ENCODE measurements at regions not wholly inside any gene's neighbourhood (a gene's known extent, or its start where the extent isn't known, plus 50 kb on each side); places are given as distances from the start of the nearest gene placed in this dataset.
"Not testable (repeated sequence)": the region's sequence is repeated elsewhere in the genome, so short reads cannot be mapped to it uniquely, and the experiment has no call there.

DNA sequence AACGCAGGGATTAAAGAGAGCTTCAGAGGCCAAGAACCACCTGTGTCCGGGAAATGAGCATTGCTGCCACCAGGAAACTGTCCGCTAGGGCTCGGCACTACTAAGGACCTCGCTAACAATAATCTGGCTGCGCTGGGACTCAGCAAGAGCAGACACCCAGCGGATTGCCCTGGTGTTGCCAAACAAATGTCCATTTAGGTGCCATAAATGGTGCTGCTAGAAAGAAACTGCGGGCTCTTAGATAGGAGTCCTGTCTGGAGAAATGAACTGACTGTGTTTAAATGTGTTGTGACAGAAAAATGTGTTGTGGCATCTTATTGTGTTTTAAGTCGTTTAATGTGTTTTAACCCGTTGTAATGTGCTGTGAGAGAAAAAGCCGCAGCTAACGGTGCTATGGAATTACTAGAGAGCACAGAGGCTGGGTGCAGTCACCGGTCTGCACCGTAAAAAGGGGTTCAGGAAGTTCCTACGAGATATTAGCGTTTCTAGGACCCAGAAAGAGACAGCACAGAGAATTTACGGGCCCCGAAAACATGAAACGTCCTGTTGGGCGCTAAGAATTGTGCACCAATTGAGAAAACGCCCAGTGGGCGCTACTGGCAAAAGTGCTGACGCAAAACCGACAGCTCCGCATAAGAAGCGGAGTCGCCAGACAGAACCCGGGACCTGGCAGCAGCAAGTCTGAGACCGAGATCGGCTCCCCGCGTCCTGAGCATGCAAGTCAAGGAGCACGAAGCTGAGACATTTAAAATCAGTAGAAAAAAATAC, 90.6 kb downstream of the ANXA2R start:
- DNase-seq, result peak; percentile 79

DNA sequence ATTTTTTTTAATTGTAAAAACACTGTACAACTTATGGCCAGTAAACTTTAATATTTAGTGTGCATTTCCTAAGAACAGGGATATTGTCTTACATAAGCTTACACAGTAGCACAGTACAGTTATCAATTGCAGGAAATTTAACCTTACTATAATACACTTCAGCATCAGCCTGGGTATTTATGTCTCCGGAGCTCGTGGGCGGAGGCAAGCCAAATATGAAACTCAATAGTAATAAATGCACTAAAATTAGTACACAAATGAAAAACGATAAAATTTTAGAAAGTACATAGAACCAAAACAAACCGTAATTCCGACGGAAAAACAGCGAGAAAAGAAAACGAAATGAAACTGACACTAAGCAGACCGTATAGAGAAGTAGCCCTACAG, 91.2 kb downstream of the ANXA2R start:
- DNase-seq, result no peak

DNA sequence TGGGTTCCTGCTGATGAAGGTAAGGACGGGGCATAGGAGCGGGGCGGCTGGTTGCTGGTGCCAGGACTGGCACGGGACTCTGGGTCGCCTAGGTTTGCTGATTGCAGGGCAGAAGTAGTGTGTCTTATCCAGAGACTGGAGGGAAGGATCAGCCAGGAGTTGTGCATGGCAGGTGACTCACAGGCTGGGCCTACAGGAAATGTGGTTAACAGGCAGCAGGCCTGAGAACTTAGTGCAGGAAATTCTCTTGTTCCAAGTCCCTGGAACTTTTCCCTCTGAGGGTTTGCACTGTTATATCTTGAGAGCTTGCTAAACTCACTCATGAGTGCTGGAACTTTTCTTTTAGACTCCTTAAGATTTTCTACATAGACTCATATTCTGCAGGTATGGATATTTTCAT, 95.1 kb downstream of the ANXA2R start:
- no peak for DNase-seq

DNA sequence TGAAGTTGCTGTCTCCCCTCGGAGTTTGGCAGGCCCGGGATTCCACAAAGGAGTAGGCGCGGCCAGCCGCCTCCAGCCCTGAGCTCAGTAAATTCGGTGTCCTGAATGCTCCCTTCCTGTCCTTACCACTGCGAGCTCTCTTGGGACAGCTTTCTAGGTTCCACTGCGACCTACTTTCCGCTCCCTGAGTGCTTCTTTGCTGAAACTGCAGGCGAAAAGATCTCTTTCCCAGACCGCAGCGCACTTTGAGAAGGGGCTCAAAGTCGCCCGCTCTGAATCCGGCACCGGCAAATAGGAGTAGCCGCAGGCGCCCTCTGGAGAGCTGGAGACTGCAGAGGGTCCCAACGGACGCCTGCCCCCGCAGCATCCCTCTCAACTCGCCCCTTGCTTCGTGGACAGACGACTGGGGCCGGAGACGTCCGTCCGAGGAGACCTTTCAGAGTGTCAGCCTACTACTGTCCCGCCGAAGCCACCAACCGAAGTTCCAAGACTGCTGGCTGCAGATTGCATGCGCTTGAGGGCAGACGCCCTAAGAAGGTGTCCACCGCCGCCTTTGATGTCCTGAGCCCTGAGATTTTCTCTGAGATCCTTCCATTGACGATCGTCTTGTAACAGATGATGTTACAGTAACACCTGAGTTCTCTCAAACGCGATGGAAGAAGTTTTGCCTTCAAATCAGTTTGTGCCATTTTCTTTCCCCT, 96.0 kb downstream of the ANXA2R start:
- no peak for DNase-seq

DNA sequence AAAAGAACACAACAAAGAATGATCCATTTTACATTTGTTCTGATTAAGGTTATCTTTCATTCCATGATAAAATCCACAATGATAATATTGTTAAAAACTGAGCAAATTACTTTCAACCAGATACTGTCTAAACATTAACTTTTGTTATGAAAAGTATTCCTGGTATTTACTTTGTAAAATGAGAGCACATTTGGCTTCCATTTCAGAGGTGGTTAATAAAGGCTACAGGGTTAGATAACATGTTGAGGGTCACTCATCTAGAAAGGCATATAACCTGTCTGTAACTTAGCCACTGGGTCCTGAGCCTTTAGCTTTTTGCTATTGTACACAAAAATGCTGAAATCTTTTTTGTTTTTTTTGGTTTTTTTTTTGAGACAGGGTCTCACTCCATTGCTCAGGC, 99.3 kb downstream of the ANXA2R start:
- DNase-seq, result no peak

DNA sequence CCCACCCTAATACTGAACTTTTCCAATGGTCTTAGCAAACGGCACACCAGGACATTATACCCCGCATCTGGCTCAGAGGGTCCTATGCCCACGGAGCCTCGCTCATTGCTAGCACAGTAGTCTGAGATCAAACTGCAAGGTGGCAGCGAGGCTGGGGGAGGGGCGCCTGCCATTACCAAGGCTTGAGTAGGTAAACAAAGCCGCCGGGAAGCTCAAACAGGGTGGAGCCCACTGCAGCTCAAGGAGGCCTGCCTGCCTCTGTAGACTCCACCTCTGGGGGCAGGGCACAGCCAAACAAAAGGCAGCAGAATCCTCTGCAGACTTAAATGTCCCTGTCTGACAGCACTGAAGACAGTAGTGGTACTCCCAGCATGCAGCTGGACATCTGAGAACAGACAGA, 108.1 kb downstream of the ANXA2R start:
- DNase-seq, result not testable (repeated sequence)

DNA sequence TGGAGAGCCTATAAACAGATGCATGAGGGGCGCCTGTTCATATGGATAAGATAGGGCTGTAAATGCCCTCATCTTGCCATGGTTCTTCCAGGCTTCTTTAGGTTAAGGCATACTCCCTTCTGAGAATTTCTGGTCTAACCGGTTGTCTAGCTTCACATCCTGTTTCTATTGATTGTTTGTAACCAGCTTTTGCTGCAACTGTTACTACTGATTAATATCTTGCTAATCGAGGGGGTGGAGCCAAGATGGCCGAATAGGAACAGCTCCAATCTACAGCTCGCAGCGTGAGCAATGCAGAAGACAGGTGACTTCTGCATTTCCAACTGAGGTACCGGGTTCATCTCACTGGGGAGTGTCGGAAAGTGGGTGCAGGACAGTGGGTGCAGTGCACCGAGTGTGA, 108.7 kb downstream of the ANXA2R start:
- not testable (repeated sequence) for DNase-seq

DNA sequence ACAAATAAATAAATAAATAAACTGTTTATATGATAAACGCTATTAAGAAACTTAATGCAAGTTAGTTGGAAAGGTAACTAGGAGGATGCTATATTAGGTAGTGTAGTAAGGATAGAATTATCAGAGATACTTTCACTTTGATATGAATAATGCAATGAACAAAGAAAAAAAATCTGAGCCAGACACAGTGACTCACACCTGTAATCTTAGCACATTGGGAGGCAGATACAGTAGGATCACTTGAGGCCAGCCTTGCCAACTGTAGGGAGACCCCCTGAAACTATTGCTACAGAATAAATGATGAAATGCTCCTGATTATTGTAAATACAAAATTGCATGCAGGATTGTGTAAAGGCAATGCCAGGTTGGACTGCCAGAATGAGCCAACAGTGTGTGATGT, 109.2 kb downstream of the ANXA2R start:
- no peak for DNase-seq

DNA sequence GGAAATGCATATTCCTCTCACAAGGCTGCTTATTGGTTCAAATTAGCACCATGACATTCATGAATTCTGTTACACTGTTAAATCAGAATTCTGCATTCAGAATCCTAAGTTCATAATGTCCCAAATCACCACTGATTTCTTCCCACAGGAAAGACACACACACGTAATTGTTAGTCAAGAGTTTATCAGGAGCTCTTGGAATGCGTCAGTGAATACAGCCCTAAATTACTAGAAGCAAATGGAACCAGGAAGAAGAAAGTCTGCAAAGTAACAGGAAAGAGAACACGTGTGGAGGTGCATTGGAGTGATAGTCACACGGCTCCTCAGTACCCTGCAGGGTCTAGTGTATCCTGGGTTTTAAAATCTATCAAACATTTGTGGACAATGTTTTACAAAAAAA, 110.2 kb downstream of the ANXA2R start:
- no peak for DNase-seq

DNA sequence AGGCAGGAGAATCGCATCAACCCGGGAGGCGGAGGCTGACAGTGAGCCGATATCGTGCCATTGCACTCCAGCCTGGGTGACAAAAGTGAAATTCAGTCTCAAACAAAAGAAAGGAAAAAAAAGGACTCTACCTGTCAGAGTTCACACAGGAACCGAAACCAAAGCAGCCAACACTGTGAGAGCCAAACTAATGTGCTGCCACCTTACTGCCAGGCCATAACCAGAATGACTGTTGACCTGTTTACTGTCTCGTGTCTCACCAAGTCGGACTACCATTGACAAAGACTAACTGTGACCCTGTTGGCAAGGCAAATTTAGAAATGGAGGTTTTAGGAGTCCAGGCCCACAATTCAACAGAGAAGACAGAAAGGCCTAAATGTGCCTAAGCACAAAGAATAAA, 112.4 kb downstream of the ANXA2R start:
- DNase-seq, result no peak

DNA sequence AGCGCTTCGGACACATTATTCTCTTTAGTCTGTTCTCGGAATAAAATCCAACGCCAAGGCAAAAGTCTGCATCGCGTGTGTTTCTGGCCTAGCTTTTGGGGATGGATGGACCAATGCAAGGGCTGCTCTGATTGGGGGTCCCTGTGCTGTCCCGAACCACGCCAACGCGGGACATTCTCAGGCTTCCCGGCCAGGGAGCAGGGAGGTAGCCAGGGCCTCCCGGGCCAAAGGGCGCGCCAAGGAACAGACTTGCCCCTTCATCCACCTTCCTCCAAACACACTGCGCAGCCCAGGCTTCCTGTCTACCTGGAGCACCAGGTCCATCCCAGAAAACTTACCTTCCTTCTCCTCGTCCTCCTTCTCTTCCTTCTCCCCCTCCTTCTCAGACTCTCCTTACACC, 113.0 kb upstream of the SELENOP start:
- no peak for DNase-seq

DNA sequence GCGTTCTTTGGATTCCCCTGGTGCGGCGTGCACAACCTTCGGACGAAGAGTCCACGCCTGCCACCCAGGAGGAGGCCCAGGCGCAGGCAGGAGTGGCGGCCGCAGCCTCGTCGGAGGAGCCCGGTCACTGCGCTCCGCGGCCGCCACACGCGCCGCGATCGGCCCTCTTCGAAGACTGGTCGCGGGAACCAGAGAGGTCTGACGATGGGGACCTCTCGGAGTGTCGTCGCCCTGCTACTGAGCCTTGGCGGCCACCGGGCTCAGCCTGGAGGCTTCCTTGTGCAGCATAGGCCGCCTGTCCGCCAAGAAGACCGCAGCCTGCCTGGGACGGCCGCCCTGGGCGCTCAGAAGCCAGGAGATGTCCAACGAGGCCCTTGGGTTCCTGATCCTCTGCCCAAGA, 112.5 kb upstream of the SELENOP start:
- DNase-seq, result no peak

DNA sequence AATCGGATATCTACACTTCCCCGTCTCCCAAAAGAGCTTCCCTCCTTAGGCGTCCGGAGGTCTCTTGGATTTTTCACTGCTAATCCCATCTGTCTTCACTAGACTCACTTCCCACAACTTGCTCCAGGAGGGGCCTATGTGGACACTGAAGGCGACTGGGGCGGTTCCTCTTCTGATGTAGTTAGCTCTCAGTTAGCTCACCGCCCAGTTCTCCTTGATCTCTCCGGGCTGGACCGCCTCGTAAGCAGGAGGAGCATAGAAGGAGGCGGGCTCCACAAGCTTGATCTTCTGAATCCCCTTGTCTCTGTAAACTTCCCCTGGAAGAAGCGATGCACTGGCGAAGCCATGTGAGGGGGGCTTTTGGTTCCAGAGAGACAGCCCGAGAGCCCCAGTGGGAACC, 112.0 kb upstream of the SELENOP start:
- DNase-seq, result no peak

DNA sequence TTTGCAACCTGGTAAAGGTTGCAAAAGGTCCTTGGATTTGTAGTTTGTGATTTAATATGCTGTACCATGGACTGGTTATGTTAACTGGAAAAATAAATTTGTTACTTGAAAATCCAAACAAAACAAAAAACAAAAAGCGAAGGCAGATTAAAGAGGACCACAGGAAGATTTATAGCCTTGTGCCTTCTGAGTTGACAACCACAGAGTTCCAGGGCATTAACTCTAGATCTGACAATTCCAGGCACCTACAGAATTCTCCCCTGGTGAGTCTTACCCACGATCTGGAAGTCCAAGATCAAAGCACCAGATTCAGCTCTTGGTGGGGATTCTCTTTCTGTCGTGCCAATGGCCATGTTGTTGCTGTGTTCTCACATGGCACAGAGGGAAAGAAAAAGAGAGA, 107.9 kb upstream of the SELENOP start:
- no peak for DNase-seq

DNA sequence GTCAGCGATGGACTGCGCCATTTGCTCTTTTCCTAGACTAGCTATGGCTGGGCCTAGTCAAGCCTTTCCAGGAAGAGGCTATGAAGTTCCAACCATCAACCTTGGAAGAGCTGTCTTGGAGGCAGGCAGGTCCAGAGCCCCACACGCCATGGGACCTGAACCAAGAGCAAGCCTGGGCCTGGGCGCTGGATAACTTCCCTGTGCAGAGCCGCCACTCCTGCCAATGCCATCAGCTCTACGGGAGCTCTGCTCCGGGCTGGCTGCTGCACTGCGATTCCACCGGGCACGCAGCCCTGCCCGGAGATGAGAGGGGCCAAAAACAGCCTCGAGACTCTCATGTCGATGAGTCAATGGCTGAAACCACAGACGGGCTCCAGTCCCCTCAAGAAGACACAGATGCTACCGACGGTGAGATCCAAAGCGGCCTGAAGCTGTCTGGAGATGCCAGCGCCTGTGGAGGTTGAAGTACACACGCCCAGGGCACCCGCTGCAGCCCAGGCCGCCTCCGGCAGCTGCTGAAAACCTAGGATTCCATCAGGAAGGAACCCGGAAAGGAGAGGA, 103.7 kb upstream of the SELENOP start:
- no peak for DNase-seq

DNA sequence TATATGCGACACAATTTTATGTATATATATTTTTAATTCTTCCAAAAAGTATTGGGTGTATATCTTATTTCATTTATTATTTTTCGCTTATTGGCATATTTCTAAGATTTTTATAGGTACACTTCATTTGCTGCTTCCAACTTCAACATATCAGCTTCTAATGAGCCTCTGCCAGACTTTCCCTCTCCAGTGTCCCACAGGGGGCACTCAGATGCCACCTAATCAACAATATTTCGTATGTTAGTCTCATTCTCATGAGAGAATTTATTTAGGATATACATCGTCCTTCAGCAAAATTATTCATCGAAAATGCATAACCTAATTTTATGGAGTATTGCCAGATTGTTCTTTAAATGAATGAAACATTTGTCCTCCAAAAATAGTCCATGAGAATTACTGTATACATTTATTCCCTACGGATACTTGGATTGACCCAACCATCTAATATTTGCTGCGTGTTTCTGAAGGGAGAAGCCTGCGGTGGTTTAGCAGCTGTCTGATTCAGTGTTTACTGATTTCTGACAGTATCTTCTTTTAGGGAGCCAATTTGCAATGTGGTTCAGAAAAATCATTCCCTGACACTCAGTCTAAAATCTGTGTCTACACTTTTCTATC, 100.6 kb upstream of the SELENOP start:
- peak; percentile 29 for DNase-seq

DNA sequence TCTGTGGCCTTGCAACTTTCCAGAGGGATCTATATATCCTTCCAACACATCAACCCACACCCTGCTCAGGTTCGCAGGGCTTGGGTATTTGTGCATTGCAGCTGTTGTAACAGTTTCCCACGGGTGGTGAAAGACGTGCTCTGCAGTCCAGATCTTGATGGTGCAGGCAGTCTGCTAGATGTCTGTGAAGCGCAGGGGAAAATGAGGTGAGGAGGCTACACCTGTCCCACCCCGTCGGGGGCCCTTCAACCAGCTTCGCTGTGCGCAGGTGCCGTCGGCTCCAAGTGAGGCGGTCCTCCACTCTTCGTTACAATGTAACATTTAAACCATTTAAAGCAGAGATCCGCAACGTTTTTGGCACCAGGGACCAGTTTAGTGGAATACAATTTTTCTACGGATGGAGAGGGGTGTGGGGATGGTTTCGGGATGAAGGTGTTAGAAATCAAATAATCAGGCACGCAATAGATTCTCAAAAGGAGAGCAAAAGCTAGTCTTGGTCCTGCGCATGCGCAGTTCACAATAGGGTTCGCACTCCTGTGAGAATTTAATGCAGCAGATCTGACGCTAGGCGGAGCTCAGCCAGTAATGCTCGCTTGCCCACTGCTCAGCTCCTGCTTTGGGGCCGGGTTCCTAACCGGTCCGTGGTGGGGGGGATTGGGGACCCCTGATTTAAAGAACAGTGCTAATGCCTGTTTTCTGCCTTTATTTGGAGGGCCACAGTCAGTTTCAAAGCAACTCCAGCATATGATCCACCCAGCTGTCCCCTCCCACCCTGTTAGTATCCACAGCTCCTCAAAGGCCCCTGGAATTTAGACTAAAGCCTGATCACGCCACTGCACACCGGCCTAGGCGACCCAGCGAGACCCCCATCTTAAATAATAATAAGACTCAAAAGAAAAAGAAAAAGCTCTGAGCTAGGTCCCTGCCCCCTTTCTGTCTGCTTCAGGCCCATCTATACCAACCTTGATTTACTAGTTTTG, 97.1 kb upstream of the SELENOP start:
- peak; percentile 86 for DNase-seq

DNA sequence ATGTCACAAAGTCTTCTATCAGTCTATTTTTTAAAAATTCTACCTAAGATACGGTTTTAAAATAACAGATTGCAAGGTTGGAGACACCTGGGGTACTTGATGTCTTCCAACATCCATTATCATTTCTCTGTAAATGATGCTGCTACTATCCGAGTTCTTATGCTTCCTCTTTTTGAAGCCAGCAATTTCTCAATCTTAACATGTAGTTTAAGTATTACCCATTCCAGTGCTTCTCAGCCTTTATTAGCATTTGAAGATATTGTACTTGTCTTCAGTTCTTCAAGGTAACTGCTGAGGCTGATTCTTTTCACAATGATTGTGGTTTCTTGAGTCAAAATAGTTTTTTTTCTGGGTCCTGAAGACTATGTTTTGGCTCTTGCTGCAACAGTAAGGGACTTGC, 96.4 kb upstream of the SELENOP start:
- DNase-seq, result no peak

DNA sequence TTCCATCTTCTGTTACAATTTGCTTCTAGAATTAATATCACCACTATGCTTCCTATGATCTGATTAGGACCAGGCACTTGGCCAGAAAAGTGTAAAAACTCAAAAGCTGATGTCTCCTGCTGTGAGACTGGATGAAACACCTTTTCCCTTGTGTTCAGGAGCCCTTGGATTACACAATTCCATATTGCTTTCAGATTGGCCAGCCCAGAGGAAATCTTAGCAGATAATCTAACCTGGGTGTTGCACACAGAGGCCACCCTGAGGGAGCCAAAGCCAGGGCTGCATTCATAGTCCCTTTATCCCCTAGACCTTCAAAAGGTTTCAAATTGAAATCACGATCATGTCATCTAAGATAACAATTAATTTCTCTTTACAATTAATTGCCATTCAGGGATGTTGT, 94.1 kb upstream of the SELENOP start:
- DNase-seq, result no peak

DNA sequence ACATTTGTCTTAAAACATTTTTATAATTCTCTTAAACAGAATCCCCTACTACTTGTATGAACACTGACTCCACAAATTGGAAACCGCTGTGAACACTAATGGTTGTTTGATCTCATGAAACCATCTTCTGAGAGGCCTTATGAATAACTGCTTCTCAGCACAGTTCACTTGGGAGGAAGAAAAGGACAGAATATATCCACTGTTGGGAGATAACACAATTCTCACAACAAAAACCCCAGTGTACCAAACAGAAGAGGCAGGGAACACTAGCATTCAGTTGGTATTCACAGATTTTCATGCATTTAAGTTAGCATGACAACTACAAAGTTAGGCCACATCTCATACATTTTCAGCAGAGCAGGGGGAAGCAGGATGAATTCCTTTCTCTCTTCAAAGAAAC, 89.0 kb upstream of the SELENOP start:
- DNase-seq, result no peak

DNA sequence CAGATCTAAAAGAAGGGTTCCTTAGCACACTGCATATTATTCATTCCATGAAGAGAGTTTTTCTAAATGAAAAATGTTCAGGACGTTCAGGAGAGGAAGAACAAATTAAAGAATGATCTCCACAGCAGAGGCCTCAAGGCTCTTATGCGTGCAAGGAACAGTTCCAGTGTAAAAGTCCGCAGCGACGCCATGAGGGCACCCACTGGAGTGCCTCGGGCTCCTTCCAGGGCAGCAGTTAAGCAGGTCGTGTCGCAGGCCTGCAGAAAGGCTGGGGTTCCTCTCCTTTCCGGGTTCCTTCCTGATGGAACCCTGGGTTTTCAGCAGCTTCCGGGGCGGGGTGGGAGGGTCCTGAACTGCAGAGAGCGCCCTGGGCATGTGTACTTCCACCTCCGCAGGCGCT, 87.1 kb upstream of the SELENOP start:
- DNase-seq, result no peak

DNA sequence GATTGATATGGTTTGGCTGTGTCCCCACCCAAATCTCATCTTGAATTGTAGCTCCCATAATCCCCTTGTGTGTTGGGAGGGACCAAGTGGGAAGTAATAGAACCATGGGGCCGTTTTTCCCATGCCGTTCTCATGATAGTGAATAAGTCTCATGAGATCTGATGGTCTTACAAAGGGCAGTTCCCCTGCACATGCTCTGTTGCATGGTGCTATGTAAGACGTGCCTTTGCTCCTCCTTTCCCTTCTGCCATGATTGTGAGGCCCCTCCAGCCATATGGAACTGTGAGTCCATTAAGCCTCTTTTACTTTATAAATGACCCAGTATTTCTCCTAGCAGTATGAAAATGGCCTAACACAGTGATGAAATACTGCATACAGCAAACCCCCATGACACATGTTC, 84.8 kb upstream of the SELENOP start:
- DNase-seq, result no peak

DNA sequence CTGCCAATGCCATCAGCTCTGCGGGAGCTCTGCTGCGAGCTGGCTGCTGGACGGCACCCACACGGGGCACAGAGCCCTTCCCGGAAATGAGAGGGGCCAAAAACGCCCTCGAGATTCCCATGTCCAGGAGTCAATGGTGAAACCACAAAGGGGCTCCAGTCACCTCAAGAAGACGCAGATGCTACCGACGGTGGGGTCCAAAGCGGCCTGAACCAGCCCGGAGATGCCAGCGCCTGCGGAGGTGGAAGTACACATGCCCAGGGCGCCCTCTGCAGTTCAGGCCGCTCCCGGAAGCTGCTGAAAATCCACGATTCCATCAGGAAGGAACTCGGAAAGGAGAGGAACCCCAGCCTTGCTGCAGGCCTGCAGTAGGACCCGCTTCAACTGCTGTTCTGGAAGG, 82.4 kb upstream of the SELENOP start:
- no peak for DNase-seq

Measured in COR-L47 (cell line).